Heart left ventricle (tissue), 13 donors: ENCODE measurements at regions not wholly inside any gene's neighbourhood (a gene's known extent, or its start where the extent isn't known, plus 50 kb on each side); places are given as distances from the start of the nearest gene placed in this dataset.

Source experiments
- CTCF ChIP-seq, 12 donors: fragments of 200-600 bp; sonication (generic) in 4 of 12; IDR thresholded peaks; one replicate each; pipeline versions ENCODE4 v1.5.0 to v1.8.0; 2018 to 2022; ENCODE audit warnings: antibody characterized with exemption in 12 of 12, mild to moderate bottlenecking in 5 of 12
- POLR2A ChIP-seq, 2 donors: fragments of 450-650 bp; IDR thresholded peaks; one replicate each; pipeline ENCODE4 v1.6.1; 2017; ENCODE audit warnings: antibody characterized with exemption in 2 of 2, mild to moderate bottlenecking in 2 of 2, moderate library complexity in 2 of 2
- donor health status: ischemic (EF 13 %, LVEDD 7.1; RV severe dilation, severe dysfunction).
- donor health status: DM: no; HTN: yes; CAD: no.
- donor health status: DM: no; HTN: no; CAD: no.
- donor health status: ischemic (EF 25% LVEDD 6.9; RV normal size, moderate dysfunction).
- donor health status: ischemic (EF 25% LVEDD 5.7; RV mildly dilated, moderate dysfunction).
- donor health status: ischemic (EF 35%, LVEDD 5.7; RV mildly dilated, moderate dysfunction).
- donor health status: nonischemic (EF 11% LVEDD 7.7; RV severe dilation, severe dysfunction).
- donor health status: DM: yes; HTN: yes; CAD: no.
- donor health status: PGD.
- donor health status: ischemic (EF 29% LVEDD 5.4; RV normal size, mild dysfunction).
- donor health status: nonischemic (EF 23%, LVEDD 6.1; RV moderate dilation, normal function).

GRCh38 chr4:36533944-36534343, 252.5 kb downstream of the DTHD1 start:
- TF ChIP-seq CTCF (IDR thresholded peaks at IDR 0.05) = no peak
- no peak for TF ChIP-seq POLR2A (IDR thresholded peaks at IDR 0.05)
